NCI-H2029 treated with DMSO at 0.1 percent for 48 hours (cell line): ENCODE measurements at regions not wholly inside any gene's neighbourhood (a gene's known extent, or its start where the extent isn't known, plus 50 kb on each side); places are given as distances from the start of the nearest gene placed in this dataset.
"Not testable (repeated sequence)": the region's sequence is repeated elsewhere in the genome, so short reads cannot be mapped to it uniquely, and the experiment has no call there.

ENCODE experiments used
- DNase-seq: peaks from one replicate; lab custom pipeline; 2025; lab: John Stamatoyannopoulos, UW

GRCh38 chr6:20341564-20341963 is 60.1 kb upstream of the E2F3 start:
- DNase-seq, result no peak

DNA sequence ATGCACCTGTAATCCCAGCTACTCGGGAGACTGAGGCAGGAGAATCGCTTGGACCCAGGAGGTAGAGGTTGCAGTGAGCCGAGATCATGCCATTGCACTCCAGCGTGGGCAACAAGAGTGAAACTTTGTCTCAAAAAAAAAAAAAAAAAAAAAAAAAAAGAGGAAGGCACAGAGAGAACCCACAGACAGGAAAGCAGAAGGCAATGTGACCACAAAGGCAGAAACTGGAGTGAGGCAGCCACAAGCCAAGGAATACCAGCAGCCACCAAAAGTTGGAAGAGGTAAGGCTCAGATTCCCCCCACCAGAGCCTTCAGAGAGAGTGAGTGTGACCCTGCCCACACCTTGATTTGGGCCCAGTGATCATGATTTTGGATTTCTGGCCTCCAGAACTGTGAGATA is 54.7 kb upstream of the E2F3 start:
- DNase-seq, result not testable (repeated sequence)

DNA sequence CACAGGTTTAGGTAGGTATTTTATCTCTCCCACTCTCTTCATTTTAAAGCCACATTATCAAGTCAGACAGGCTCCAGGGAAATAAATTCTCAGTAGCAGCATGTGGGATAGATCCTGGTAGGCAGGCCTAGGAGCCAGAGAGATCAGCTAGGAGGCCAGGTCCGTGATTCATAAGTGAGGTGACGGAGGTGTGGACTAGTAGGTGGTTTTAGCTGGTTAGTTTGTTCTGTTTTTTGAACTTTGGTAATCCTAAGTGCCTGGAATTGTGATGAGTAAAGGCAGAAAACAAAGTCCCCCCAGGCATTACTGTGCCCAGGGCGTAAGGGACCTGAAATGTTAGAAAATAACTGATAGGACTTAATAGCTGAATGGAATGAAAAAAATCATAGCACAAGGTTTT is 53.6 kb upstream of the E2F3 start:
- DNase-seq, result no peak

DNA sequence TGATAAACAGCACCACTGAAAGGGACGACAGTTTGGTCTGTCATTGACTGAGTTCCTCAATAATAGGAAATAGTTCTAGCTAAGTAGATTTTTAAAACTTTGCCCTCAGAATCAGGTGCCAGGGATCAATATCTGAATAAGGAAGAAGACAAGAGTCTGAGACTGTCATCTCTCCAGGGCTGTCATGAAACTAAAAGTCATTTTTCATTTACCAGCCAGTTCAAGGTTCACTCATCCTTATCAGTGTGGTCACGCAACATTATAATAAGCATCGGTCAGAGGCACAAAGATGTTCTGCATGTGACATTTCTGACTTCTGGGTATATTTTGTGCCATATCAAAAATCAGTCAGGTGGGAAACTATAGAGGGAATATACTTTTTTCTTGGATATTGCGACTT is 52.5 kb upstream of the E2F3 start:
- DNase-seq, result no peak

DNA sequence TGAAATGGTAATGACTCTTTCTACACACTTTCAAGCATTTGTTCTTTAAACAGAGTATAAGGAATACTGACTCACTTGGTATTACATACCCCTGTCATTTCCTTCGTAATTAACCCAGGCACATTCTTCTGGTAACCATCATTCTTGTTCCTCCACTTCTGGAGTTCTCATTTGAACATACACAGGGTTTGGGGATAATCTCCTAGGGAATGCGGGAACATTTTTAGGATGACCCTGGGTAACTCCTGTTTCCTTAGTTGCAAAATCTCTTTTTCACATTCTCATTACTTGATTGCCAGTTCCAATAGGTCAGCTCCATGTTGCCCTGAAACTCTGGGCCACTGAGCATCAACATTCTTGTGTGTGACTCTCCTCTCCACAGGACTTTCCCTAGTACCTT is 51.5 kb upstream of the E2F3 start:
- no peak for DNase-seq

- DNase-seq, result no peak
Measured at GRCh38 chr6:20351534-20351933, 50.1 kb upstream of the E2F3 start.
